CD4-positive, alpha-beta T cell (primary cell): ENCODE measurements at regions not wholly inside any gene's neighbourhood (a gene's known extent, or its start where the extent isn't known, plus 50 kb on each side); places are given as distances from the start of the nearest gene placed in this dataset.

Experiments
- ATAC-seq: fragments of 200-7000 bp; cut with Tn5 transposase; one replicate; pipeline ENCODE4 v1.10.0; 2022; ENCODE audit warnings: mild to moderate bottlenecking; ENCODE audit not compliant: poor library complexity
- CTCF ChIA-PET: fragments of 350-600 bp; sonication (Branson Sonifier 250); formaldehyde crosslinking; loops from one replicate; lab custom pipeline; 2021; ENCODE audit warnings: antibody characterized with exemption, inconsistent platforms; lab: Charles Lee
- POLR2A ChIA-PET: fragments of 350-600 bp; sonication (Branson Sonifier 250); formaldehyde crosslinking; loops from one replicate; lab custom pipeline; 2021; ENCODE audit warnings: antibody characterized with exemption, inconsistent platforms; lab: Charles Lee
- DNase-seq, 14 experiments: peaks; one replicate each; pipeline ENCODE4 v3.0.0-alpha.2; 2013 to 2020; ENCODE audit warnings: mixed read lengths in 2 of 14
- H3K27ac ChIP-seq, 2 donors: one replicate each; pipeline versions ENCODE4 v1.5.1 to v1.7.0; 2013; ENCODE audit warnings: low read length in 2 of 2, low read depth in 1 of 2, mild to moderate bottlenecking in 1 of 2
- H3K27me3 ChIP-seq, 2 experiments: 1 replicate in 1 of 2; 2 replicates in 1 of 2; pipeline versions ENCODE4 v1.6.1 to v1.7.0; 2013; ENCODE audit warnings: low read length in 2 of 2, control low read depth in 1 of 2, mild to moderate bottlenecking in 1 of 2, moderate library complexity in 1 of 2; ENCODE audit not compliant: insufficient read depth in 2 of 2, control insufficient read depth in 1 of 2
- H3K36me3 ChIP-seq: one replicate; pipeline ENCODE4 v1.6.1; 2013; ENCODE audit warnings: low read length, control low read depth; ENCODE audit not compliant: insufficient read depth
- H3K4me1 ChIP-seq: one replicate; pipeline ENCODE4 v1.6.1; 2013; ENCODE audit warnings: low read length, control low read depth; ENCODE audit not compliant: insufficient read depth
- H3K4me3 ChIP-seq: one replicate; pipeline ENCODE4 v1.5.1; 2013; ENCODE audit warnings: mild to moderate bottlenecking, low read length, moderate library complexity
- H3K9me3 ChIP-seq, 2 experiments: 1 replicate in 1 of 2; 2 replicates in 1 of 2; pipeline versions ENCODE4 v1.6.1 to v1.7.0; 2013; ENCODE audit warnings: low read length in 2 of 2, mild to moderate bottlenecking in 2 of 2, control low read depth in 1 of 2, moderate library complexity in 1 of 2; ENCODE audit not compliant: control insufficient read depth in 1 of 2, insufficient read depth in 1 of 2
- H3K27ac Mint-ChIP-seq: one replicate; pipeline ENCODE4 v1.8.0; 2020; ENCODE audit warnings: mixed read lengths
- H3K27me3 Mint-ChIP-seq: one replicate; pipeline ENCODE4 v1.8.0; 2021; ENCODE audit warnings: mixed read lengths
- H3K36me3 Mint-ChIP-seq: one replicate; pipeline ENCODE4 v1.8.0; 2021; ENCODE audit warnings: low read depth, mixed read lengths
- H3K4me1 Mint-ChIP-seq: one replicate; pipeline ENCODE4 v1.8.0; 2021; ENCODE audit warnings: low read depth, mixed read lengths
- H3K4me3 Mint-ChIP-seq: one replicate; pipeline ENCODE4 v1.8.0; 2020; ENCODE audit warnings: mild to moderate bottlenecking, mixed read lengths
- H3K9me3 Mint-ChIP-seq: one replicate; pipeline ENCODE4 v1.8.0; 2020; ENCODE audit warnings: mixed read lengths
- intact Hi-C, 2 experiments: fragments of 100-400 bp; cut with DNase I in 1 of 2; cut with micrococcal nuclease in 1 of 2; formaldehyde crosslinking; loops; one replicate each; pipeline versions ENCODE4 v1.15.1 to v1.9.0; 2023 to 2025; cut with DNase I, micrococcal nuclease
- TF ChIP-seq, protein P1 (sequence below): fragments of 200-600 bp; IDR thresholded peaks from one replicate; pipeline ENCODE4 v1.8.0; 2022; ENCODE audit warnings: antibody characterized with exemption, mild to moderate bottlenecking

DNA sequence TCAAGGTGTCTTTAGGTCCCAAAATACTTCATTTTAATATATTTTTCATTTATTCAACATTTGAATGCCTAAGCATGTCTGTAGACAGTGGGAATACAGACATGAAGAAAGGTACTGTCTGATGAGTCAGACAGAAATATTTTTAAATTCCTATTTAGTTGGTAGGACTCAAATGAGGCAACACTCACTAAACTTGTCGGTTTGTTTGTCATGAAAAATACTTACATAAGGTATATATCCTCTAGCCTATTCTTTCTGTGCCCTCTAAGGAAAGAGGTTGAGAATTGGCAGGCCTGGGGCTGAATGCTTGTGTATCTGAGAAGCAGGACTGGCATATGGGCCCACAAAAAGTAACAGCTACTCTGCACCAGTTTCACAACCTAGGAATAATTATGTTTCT lies 423.6 kb upstream of the MDFIC2 start:
- peaks cover 10% of the 10 kb centered on the region for H3K4me1 Mint-ChIP-seq
- Histone ChIP-seq H3K4me3 (no peak overlapping the region), H3K9me3 (no peaks in the 10 kb centered on the region), H3K4me1 (no peaks in the 10 kb centered on the region), H3K27ac (no peak overlapping the region), H3K27me3 (no peaks in the 10 kb centered on the region), H3K36me3 (no peaks in the 10 kb centered on the region)
- ChIA-PET CTCF (no interaction called here), POLR2A (no interaction called here)
- H3K27me3 Mint-ChIP-seq = peaks cover 5% of the 10 kb centered on the region
- TF ChIP-seq, protein P1, sequence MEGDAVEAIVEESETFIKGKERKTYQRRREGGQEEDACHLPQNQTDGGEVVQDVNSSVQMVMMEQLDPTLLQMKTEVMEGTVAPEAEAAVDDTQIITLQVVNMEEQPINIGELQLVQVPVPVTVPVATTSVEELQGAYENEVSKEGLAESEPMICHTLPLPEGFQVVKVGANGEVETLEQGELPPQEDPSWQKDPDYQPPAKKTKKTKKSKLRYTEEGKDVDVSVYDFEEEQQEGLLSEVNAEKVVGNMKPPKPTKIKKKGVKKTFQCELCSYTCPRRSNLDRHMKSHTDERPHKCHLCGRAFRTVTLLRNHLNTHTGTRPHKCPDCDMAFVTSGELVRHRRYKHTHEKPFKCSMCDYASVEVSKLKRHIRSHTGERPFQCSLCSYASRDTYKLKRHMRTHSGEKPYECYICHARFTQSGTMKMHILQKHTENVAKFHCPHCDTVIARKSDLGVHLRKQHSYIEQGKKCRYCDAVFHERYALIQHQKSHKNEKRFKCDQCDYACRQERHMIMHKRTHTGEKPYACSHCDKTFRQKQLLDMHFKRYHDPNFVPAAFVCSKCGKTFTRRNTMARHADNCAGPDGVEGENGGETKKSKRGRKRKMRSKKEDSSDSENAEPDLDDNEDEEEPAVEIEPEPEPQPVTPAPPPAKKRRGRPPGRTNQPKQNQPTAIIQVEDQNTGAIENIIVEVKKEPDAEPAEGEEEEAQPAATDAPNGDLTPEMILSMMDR = no peak
- no peaks in the 10 kb centered on the region for H3K9me3 Mint-ChIP-seq
- DNase-seq (no peak), ATAC-seq (no peak)
- H3K4me3 Mint-ChIP-seq = no peak overlapping the region
- no peak overlapping the region for H3K27ac Mint-ChIP-seq
- no peaks in the 10 kb centered on the region for H3K36me3 Mint-ChIP-seq
- intact Hi-C loops = no loop called here

DNA sequence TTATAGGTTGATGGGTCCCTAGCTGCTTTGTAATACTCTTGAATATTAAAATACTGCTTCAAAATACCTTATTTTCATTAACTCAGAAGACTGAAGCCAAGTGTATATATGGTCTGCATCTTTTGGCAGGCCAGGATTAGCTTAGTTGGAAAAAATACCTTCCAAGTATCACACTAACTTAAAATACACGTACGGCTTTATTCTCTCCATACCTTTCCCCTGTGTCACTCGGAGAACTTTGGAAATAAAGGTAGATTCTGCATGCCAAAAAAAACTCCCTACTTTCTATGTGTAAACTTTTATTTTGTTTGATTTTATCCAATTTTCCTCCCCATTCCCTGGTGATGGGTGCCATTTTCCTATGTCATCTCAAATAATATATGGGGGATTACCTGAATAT lies 422.3 kb upstream of the MDFIC2 start:
- Mint-ChIP-seq H3K27ac (no peak overlapping the region), H3K4me3 (no peak overlapping the region), H3K36me3 (no peaks in the 10 kb centered on the region), H3K4me1 (peaks cover 10% of the 10 kb centered on the region), H3K27me3 (peaks cover 9% of the 10 kb centered on the region), H3K9me3 (no peaks in the 10 kb centered on the region)
- H3K4me1 ChIP-seq = no peaks in the 10 kb centered on the region
- TF ChIP-seq, protein P1 = no peak
- no peak overlapping the region for H3K4me3 ChIP-seq
- CTCF ChIA-PET = no interaction called here
- no peaks in the 10 kb centered on the region for H3K9me3 ChIP-seq
- intact Hi-C loops = no loop called here
- DNase-seq = no peak
- no peaks in the 10 kb centered on the region for H3K27me3 ChIP-seq
- no peak for ATAC-seq
- H3K27ac ChIP-seq = no peak overlapping the region
- POLR2A ChIA-PET = no interaction called here
- no peaks in the 10 kb centered on the region for H3K36me3 ChIP-seq

DNA sequence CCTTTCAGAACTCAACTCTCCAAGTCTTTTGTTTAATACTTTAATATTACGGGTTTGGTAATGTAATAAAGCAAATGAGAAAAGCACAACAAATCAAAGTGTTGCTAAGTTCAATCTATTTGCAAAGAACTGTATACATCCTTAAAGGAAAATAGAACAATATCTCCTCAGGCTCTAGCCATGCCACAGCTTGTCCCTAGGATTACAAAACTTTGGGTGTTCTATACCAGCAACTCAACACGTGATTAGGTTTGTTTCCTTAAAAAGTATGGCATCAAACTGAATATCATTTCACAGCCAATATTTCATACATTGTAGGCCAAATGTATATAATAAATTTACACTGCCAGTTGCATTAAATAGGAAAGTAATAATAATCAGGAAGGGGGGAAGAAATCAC lies 418.6 kb upstream of the MDFIC2 start:
- H3K4me1 ChIP-seq = no peaks in the 10 kb centered on the region
- TF ChIP-seq, protein P1 = no peak
- Mint-ChIP-seq H3K4me1 (no peaks in the 10 kb centered on the region), H3K9me3 (no peaks in the 10 kb centered on the region), H3K36me3 (no peaks in the 10 kb centered on the region), H3K27me3 (peaks cover 9% of the 10 kb centered on the region), H3K27ac (no peak overlapping the region), H3K4me3 (no peak overlapping the region)
- H3K27ac ChIP-seq = no peak overlapping the region
- no peak for ATAC-seq
- no peaks in the 10 kb centered on the region for H3K36me3 ChIP-seq
- no peak overlapping the region for H3K4me3 ChIP-seq
- no peaks in the 10 kb centered on the region for H3K9me3 ChIP-seq
- POLR2A ChIA-PET = no interaction called here
- no peaks in the 10 kb centered on the region for H3K27me3 ChIP-seq
- CTCF ChIA-PET = no interaction called here
- DNase-seq = no peak
- intact Hi-C loops = no loop called here
